Astrocyte (in vitro differentiated cells and primary cell): ENCODE measurements at regions not wholly inside any gene's neighbourhood (a gene's known extent, or its start where the extent isn't known, plus 50 kb on each side); places are given as distances from the start of the nearest gene placed in this dataset.
"Not testable (repeated sequence)": the region's sequence is repeated elsewhere in the genome, so short reads cannot be mapped to it uniquely, and the experiment has no call there.

Source experiments
- CTCF ChIP-seq: IDR thresholded peaks from 2 replicates; pipeline ENCODE4 v1.5.1; 2011; ENCODE audit warnings: low read depth, mild to moderate bottlenecking, inconsistent platforms, low read length, moderate library complexity; ENCODE audit not compliant: insufficient read depth
- EZH2 ChIP-seq: IDR thresholded peaks from 2 replicates; pipeline ENCODE4 v1.6.1; 2012; ENCODE audit warnings: mild to moderate bottlenecking, low read length, inconsistent platforms; ENCODE audit not compliant: insufficient read depth

GRCh38 chr7:145697412-145698107, 419.0 kb upstream of the CNTNAP2 start:
- TF ChIP-seq CTCF, EZH2: not testable (repeated sequence)
